CD4-positive, alpha-beta T cell (primary cell): ENCODE measurements at regions not wholly inside any gene's neighbourhood (a gene's known extent, or its start where the extent isn't known, plus 50 kb on each side); places are given as distances from the start of the nearest gene placed in this dataset.
A peak's percentile ranks its signal among the peaks of the same experiment; 100 is the strongest.

Source experiments
- ATAC-seq: fragments of 200-7000 bp; cut with Tn5 transposase; one replicate; pipeline ENCODE4 v1.10.0; 2022; ENCODE audit warnings: mild to moderate bottlenecking; ENCODE audit not compliant: poor library complexity
- CTCF ChIA-PET: fragments of 350-600 bp; sonication (Branson Sonifier 250); formaldehyde crosslinking; loops from one replicate; lab custom pipeline; 2021; ENCODE audit warnings: antibody characterized with exemption, inconsistent platforms; lab: Charles Lee
- POLR2A ChIA-PET: fragments of 350-600 bp; sonication (Branson Sonifier 250); formaldehyde crosslinking; loops from one replicate; lab custom pipeline; 2021; ENCODE audit warnings: antibody characterized with exemption, inconsistent platforms; lab: Charles Lee
- DNase-seq, 14 experiments: peaks; one replicate each; pipeline ENCODE4 v3.0.0-alpha.2; 2013 to 2020; ENCODE audit warnings: mixed read lengths in 2 of 14
- H3K27ac ChIP-seq, 2 donors: one replicate each; pipeline versions ENCODE4 v1.5.1 to v1.7.0; 2013; ENCODE audit warnings: low read length in 2 of 2, low read depth in 1 of 2, mild to moderate bottlenecking in 1 of 2
- H3K27me3 ChIP-seq, 2 experiments: 1 replicate in 1 of 2; 2 replicates in 1 of 2; pipeline versions ENCODE4 v1.6.1 to v1.7.0; 2013; ENCODE audit warnings: low read length in 2 of 2, control low read depth in 1 of 2, mild to moderate bottlenecking in 1 of 2, moderate library complexity in 1 of 2; ENCODE audit not compliant: insufficient read depth in 2 of 2, control insufficient read depth in 1 of 2
- H3K36me3 ChIP-seq: one replicate; pipeline ENCODE4 v1.6.1; 2013; ENCODE audit warnings: low read length, control low read depth; ENCODE audit not compliant: insufficient read depth
- H3K4me1 ChIP-seq: one replicate; pipeline ENCODE4 v1.6.1; 2013; ENCODE audit warnings: low read length, control low read depth; ENCODE audit not compliant: insufficient read depth
- H3K4me3 ChIP-seq: one replicate; pipeline ENCODE4 v1.5.1; 2013; ENCODE audit warnings: mild to moderate bottlenecking, low read length, moderate library complexity
- H3K9me3 ChIP-seq, 2 experiments: 1 replicate in 1 of 2; 2 replicates in 1 of 2; pipeline versions ENCODE4 v1.6.1 to v1.7.0; 2013; ENCODE audit warnings: low read length in 2 of 2, mild to moderate bottlenecking in 2 of 2, control low read depth in 1 of 2, moderate library complexity in 1 of 2; ENCODE audit not compliant: control insufficient read depth in 1 of 2, insufficient read depth in 1 of 2
- H3K27ac Mint-ChIP-seq: one replicate; pipeline ENCODE4 v1.8.0; 2020; ENCODE audit warnings: mixed read lengths
- H3K27me3 Mint-ChIP-seq: one replicate; pipeline ENCODE4 v1.8.0; 2021; ENCODE audit warnings: mixed read lengths
- H3K36me3 Mint-ChIP-seq: one replicate; pipeline ENCODE4 v1.8.0; 2021; ENCODE audit warnings: low read depth, mixed read lengths
- H3K4me1 Mint-ChIP-seq: one replicate; pipeline ENCODE4 v1.8.0; 2021; ENCODE audit warnings: low read depth, mixed read lengths
- H3K4me3 Mint-ChIP-seq: one replicate; pipeline ENCODE4 v1.8.0; 2020; ENCODE audit warnings: mild to moderate bottlenecking, mixed read lengths
- H3K9me3 Mint-ChIP-seq: one replicate; pipeline ENCODE4 v1.8.0; 2020; ENCODE audit warnings: mixed read lengths
- CTCF ChIP-seq: fragments of 200-600 bp; IDR thresholded peaks from one replicate; pipeline ENCODE4 v1.8.0; 2022; ENCODE audit warnings: antibody characterized with exemption, mild to moderate bottlenecking
- intact Hi-C, 2 experiments: fragments of 100-400 bp; cut with DNase I in 1 of 2; cut with micrococcal nuclease in 1 of 2; formaldehyde crosslinking; loops; one replicate each; pipeline versions ENCODE4 v1.15.1 to v1.9.0; 2023 to 2025; cut with DNase I, micrococcal nuclease

- no peaks in the 10 kb centered on the region for H3K27me3 ChIP-seq
- peaks cover 75% of the 10 kb centered on the region for H3K4me1 Mint-ChIP-seq
- TF ChIP-seq CTCF = no peak
- ChIA-PET POLR2A (interaction anchor here (0.9 to 1.6 kb wide), 3 partner anchors 21 to 125 kb away, joined by 3 to 7 read pairs (median 3); partner anchors contain the start of gene AKAP11), CTCF (interaction anchor here (1.2 kb wide), 1 partner anchor 28 kb away, joined by 3 read pairs; no protein-coding TSS in a partner anchor)
- H3K36me3 Mint-ChIP-seq = no peaks in the 10 kb centered on the region
- no peaks in the 10 kb centered on the region for H3K9me3 Mint-ChIP-seq
- peaks cover 54% of the 10 kb centered on the region for H3K4me1 ChIP-seq
- H3K27me3 Mint-ChIP-seq = no peaks in the 10 kb centered on the region
- ATAC-seq = peak; percentile 54
- H3K27ac Mint-ChIP-seq = peak overlapping the region; percentile 85
- H3K36me3 ChIP-seq = no peaks in the 10 kb centered on the region
- H3K27ac ChIP-seq = no peak overlapping the region
- intact Hi-C loops = loop anchor here in 1 of 2 experiments (10.0 kb wide), 1 partner anchor 122 kb away; the partner anchor contains the start of gene AKAP11
- H3K9me3 ChIP-seq = no peaks in the 10 kb centered on the region
- peak in 9 of 14 experiments; percentile 14 to 77 (median 38) for DNase-seq
- H3K4me3 Mint-ChIP-seq = peak overlapping the region; percentile 27
- H3K4me3 ChIP-seq = no peak overlapping the region
These were observed 124.5 kb downstream of the AKAP11 start for GRCh38 chr13:42396501-42396900.

- H3K9me3 Mint-ChIP-seq = no peaks in the 10 kb centered on the region
- ChIA-PET POLR2A (interaction anchor here (0.9 to 1.6 kb wide), 3 partner anchors 22 to 125 kb away, joined by 3 to 7 read pairs (median 3); partner anchors contain the start of gene AKAP11), CTCF (interaction anchor here (1.2 kb wide), 1 partner anchor 29 kb away, joined by 3 read pairs; no protein-coding TSS in a partner anchor)
- H3K27ac Mint-ChIP-seq = peak overlapping the region; percentile 85
- ATAC-seq = no peak
- peaks cover 74% of the 10 kb centered on the region for H3K4me1 Mint-ChIP-seq
- Histone ChIP-seq H3K36me3 (no peaks in the 10 kb centered on the region), H3K4me3 (no peak overlapping the region), H3K27ac (no peak overlapping the region), H3K27me3 (no peaks in the 10 kb centered on the region), H3K4me1 (peaks cover 52% of the 10 kb centered on the region), H3K9me3 (no peaks in the 10 kb centered on the region)
- no peak for DNase-seq
- no peaks in the 10 kb centered on the region for H3K27me3 Mint-ChIP-seq
- intact Hi-C loops = loop anchor here in 1 of 2 experiments (10.0 kb wide), 1 partner anchor 122 kb away; the partner anchor contains the start of gene AKAP11
- no peak overlapping the region for H3K4me3 Mint-ChIP-seq
- no peaks in the 10 kb centered on the region for H3K36me3 Mint-ChIP-seq
- no peak for TF ChIP-seq CTCF
These were observed 125.1 kb downstream of the AKAP11 start for GRCh38 chr13:42396901-42397655.

GRCh38 chr13:42398533-42398932 is 126.6 kb downstream of the AKAP11 start:
- Mint-ChIP-seq H3K4me1 (peaks cover 59% of the 10 kb centered on the region), H3K4me3 (no peak overlapping the region), H3K36me3 (no peaks in the 10 kb centered on the region), H3K27ac (no peak overlapping the region), H3K27me3 (no peaks in the 10 kb centered on the region), H3K9me3 (no peaks in the 10 kb centered on the region)
- H3K27ac ChIP-seq = no peak overlapping the region
- H3K36me3 ChIP-seq = no peaks in the 10 kb centered on the region
- no peaks in the 10 kb centered on the region for H3K27me3 ChIP-seq
- H3K4me3 ChIP-seq = no peak overlapping the region
- H3K4me1 ChIP-seq = peaks cover 38% of the 10 kb centered on the region
- H3K9me3 ChIP-seq = no peaks in the 10 kb centered on the region
- DNase-seq = no peak
- no peak for TF ChIP-seq CTCF
- ChIA-PET POLR2A (no interaction called here), CTCF (interaction anchor here (0.7 kb wide), 1 partner anchor 10 kb away, joined by 3 read pairs; no protein-coding TSS in a partner anchor)
- intact Hi-C loops = loop anchor here in 1 of 2 experiments (10.0 kb wide), 1 partner anchor 124 kb away; the partner anchor contains the start of gene AKAP11
- no peak for ATAC-seq
